ENCODE measurements at regions not wholly inside any gene's neighbourhood (a gene's known extent, or its start where the extent isn't known, plus 50 kb on each side); places are given as distances from the start of the nearest gene placed in this dataset.

GRCh38 chr15:55017635-55018034 is 179.1 kb downstream of the RSL24D1 start:
- no peak for DNase-seq (ENCODE audit: low read depth)

- no peak for DNase-seq (ENCODE audit: low read depth)
These were observed 180.5 kb downstream of the RSL24D1 start for GRCh38 chr15:55016225-55016624.

- DNase-seq (ENCODE audit: low read depth) = no peak
These were observed 181.7 kb downstream of the RSL24D1 start for GRCh38 chr15:55015093-55015445.

GRCh38 chr15:55014391-55015092 is 182.2 kb downstream of the RSL24D1 start:
- no peak for DNase-seq (ENCODE audit: low read depth)

GRCh38 chr15:55008421-55008820 is 188.3 kb downstream of the RSL24D1 start:
- DNase-seq (ENCODE audit: low read depth) = no peak

- DNase-seq (ENCODE audit: low read depth) = no peak
These were observed 189.2 kb downstream of the RSL24D1 start for GRCh38 chr15:55007561-55007960.

- DNase-seq (ENCODE audit: low read depth) = no peak
These were observed 191.1 kb downstream of the RSL24D1 start for GRCh38 chr15:55005679-55006078.

- DNase-seq (ENCODE audit: low read depth) = no peak
These were observed 192.5 kb downstream of the RSL24D1 start for GRCh38 chr15:55003965-55004873.

GRCh38 chr15:54998661-54999060 is 198.1 kb downstream of the RSL24D1 start:
- DNase-seq (ENCODE audit: low read depth) = no peak

- DNase-seq (ENCODE audit: low read depth) = no peak
These were observed 205.9 kb downstream of the RSL24D1 start for GRCh38 chr15:54990793-54991192.

- no peak for DNase-seq (ENCODE audit: low read depth)
These were observed 208.9 kb downstream of the RSL24D1 start for GRCh38 chr15:54987881-54988280.

GRCh38 chr15:54979964-54980363 is 216.8 kb downstream of the RSL24D1 start:
- no peak for DNase-seq (ENCODE audit: low read depth)

GRCh38 chr15:54962637-54963036 is 234.1 kb downstream of the RSL24D1 start:
- DNase-seq (ENCODE audit: low read depth) = no peak

GRCh38 chr15:54960266-54960665 is 236.5 kb downstream of the RSL24D1 start:
- no peak for DNase-seq (ENCODE audit: low read depth)

- no peak for DNase-seq (ENCODE audit: low read depth)
These were observed 255.3 kb downstream of the RSL24D1 start for GRCh38 chr15:54941417-54941816.

- no peak for DNase-seq (ENCODE audit: low read depth)
These were observed 279.4 kb downstream of the RSL24D1 start for GRCh38 chr15:54917312-54917711.

- DNase-seq (ENCODE audit: low read depth) = no peak
These were observed 281.4 kb downstream of the RSL24D1 start for GRCh38 chr15:54915380-54915779.

GRCh38 chr15:54884312-54884711 is 312.4 kb downstream of the RSL24D1 start:
- no peak for DNase-seq (ENCODE audit: low read depth)

- no peak for DNase-seq (ENCODE audit: low read depth)
These were observed 336.8 kb downstream of the RSL24D1 start for GRCh38 chr15:54859982-54860381.

- DNase-seq (ENCODE audit: low read depth) = no peak
These were observed 342.1 kb downstream of the RSL24D1 start for GRCh38 chr15:54854667-54855066.

GRCh38 chr15:54850101-54850500 is 346.6 kb downstream of the RSL24D1 start:
- no peak for DNase-seq (ENCODE audit: low read depth)

GRCh38 chr15:54843006-54843405 is 353.7 kb downstream of the RSL24D1 start:
- no peak for DNase-seq (ENCODE audit: low read depth)

GRCh38 chr15:54841701-54842305 is 354.9 kb downstream of the RSL24D1 start:
- DNase-seq (ENCODE audit: low read depth) = no peak

Data from amniotic epithelial cell (primary cell).